Left ventricle myocardium superior (tissue), 1 donor: ENCODE measurements at regions not wholly inside any gene's neighbourhood (a gene's known extent, or its start where the extent isn't known, plus 50 kb on each side); places are given as distances from the start of the nearest gene placed in this dataset.

Experiments used
- ATAC-seq: fragments of 200-7000 bp; cut with Tn5 transposase; one replicate; pipeline ENCODE4 v1.9.1; 2020; ENCODE audit warnings: mild to moderate bottlenecking, moderate library complexity
- DNase-seq: peaks from one replicate; pipeline ENCODE4 v3.0.0-alpha.2; 2020
- intact Hi-C: fragments of 100-400 bp; cut with micrococcal nuclease; formaldehyde crosslinking; loops from one replicate; pipeline ENCODE4 v1.11.0; 2022
- donor health status: DM: no; HTN: yes; CAD: no; lungs with severe emphysema.

DNA sequence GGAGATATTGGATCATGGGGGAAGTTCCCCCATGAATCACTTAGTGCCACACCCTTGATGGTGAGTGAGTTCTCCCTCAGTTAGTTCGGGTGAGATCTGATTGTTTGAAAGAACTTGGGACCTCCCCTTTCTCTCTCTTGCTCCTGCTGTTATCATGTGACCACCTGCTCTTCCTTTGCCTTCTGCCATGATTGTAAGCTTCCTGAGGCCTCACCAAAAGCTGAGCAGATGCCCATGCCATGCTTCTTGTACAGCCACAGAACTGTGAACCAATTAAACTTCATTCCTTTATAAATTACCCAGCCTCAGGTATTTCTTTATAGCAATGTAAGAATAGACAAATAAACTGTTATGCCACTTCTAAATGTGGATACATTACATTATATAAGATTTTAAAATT, 686.7 kb upstream of the MARCKS start:
- ATAC-seq (no peak), DNase-seq (no peak)
- intact Hi-C loops: no loop called here

DNA sequence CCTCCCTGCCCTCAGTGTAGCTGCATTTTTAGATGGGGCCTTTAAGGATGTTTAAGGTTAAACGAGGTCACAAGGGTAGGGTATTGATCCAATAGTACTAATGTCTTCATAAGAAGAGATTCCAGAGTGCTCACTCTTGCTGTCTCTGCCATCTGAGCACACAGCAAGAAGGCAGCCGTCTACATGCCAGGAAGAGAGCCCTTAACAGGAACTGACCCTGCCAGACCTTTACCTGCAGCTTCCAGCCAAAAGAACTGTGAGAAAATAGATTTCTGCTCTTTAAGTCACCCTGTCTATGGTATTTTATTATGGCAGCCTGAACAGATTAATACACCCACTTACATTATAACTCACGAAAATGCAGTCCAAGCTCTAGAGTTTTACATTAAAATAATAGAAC, 685.3 kb upstream of the MARCKS start:
- no peak for DNase-seq
- ATAC-seq: peak; percentile 43
- intact Hi-C loops: no loop called here

DNA sequence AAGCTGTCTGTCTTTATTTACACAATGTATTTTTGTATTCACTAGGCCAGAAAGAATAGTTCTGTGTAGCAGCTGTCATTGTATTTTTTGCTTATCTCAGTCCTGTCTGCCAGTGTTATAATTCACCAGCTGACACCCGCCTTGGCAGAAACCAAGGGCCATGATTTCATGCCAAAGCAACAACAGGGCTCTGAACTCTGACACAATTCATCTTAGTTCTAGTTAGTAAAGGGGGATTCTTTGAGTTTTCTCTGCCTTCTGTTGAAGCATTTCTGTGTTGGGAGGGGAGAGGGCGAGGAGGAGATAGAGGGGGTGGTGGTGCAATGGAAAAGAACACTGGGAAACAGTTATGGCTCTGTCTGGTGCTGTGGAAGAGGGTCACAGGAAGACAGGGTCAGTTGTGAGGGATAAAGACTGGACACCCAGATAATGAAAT, 684.6 kb upstream of the MARCKS start:
- DNase-seq: peak; percentile 55
- ATAC-seq: peak; percentile 97
- intact Hi-C loops: no loop called here

DNA sequence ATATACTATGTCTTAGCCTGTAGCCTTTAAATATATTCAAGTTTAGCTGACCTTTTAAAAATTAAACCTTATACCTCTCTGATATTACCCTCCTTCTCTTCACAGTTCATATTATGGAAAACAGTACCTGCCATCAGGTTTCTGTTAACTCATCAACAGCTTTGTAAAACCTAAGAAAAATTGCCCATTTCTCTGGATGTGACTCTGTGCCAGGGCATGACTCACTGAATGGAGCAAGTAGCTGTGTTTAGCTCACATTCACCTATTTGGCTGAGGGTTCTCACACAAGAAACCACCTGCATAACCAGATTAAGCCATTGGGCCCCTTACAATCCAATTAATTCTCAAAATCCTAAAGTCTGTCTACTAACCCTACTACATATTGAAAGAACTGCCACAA, 678.8 kb upstream of the MARCKS start:
- intact Hi-C loops: no loop called here
- DNase-seq (no peak), ATAC-seq (no peak)

DNA sequence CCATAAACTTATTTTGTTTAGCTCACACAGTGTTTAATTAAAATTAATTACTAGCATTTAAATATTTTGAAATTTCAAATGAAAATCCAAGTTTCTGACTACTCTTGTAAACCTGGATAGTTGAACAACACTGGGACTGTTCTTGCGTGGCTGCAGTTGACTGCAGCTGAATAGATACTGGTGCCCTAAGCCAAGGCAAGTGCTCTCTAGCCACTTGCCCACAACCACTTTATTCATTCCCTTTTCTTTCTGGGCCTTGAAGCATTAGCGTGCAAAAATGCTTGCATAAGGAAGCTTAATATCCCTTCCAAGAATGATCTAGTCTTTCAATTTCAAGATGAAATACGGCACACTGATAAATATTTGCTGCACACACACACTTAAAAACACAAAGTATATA, 676.0 kb upstream of the MARCKS start:
- ATAC-seq: no peak
- no peak for DNase-seq
- intact Hi-C loops: no loop called here

DNA sequence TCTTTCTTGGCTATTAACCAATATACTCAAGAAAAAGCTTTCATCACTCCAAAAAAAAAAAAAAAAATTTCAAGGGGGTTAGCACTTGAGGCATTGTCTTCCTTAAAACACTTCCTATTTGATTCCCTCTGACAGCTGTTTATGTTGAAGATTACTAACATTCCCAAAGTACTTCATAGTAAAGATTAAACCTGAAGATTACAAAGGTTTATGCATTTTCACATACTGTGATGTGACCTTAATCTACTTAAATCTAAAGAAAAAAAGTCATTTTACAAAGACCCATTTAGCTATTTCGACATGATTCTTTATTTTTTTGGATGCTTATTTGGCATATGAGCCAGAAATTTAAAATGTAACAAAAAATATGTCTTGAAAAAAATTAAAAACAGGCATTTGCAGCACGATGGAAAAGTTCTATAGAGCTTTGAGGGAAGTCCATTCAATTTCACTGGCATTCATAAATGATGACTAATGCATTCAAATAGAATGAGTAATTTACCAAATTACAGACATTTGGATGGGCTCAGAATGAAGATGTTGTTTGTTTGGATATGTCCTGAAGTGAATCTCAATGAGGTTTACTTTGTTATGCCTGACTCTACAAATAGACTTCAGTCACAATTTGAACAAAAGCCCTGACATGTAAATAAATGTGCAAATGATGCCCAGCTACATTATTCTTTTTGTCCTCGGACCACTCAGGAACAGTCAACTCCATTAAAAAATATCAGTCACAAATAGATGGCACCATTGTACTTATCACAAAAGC, 674.6 kb upstream of the MARCKS start:
- intact Hi-C loops: no loop called here
- no peak for ATAC-seq
- no peak for DNase-seq

DNA sequence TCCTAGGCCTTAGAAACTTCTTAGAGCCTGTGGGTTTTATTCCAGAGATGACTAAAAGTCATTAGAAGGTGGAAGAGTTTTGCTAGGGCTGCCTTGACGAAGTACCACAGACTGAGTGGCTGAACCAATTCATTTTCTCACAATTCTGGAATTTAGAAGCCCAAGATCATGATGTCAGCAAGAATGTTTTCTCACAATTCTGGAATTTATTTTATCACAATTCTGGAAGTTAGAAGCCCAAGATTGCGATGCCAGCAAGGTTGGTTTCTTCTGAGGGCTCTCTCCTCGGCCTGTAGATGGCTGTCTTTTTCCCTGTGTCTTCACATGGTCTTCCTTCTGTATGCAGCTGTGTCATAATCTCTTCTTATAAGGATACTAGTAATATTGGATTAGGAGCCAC, 672.9 kb upstream of the MARCKS start:
- DNase-seq (no peak), ATAC-seq (peak; percentile 52)
- intact Hi-C loops: no loop called here

DNA sequence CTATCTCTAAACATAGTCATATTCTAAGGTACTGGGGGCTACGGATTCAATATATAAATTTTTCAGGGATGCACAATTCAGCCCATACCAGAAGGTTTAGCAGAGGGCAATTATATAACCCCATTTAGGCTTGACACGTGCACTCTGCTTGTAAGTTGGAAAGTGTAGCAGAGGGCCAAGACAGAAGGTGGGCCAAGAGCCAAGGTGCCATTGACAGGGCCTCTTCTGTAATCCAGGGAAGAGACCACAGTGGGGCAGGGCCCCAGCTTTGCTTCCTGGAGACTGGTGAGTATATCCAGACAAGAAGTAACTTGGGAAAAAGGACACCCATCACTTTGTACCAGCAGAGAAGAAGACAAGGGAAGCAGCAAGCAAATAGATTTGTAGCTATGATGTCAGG, 672.4 kb upstream of the MARCKS start:
- intact Hi-C loops: no loop called here
- ATAC-seq (peak; percentile 99), DNase-seq (peak; percentile 84)

DNA sequence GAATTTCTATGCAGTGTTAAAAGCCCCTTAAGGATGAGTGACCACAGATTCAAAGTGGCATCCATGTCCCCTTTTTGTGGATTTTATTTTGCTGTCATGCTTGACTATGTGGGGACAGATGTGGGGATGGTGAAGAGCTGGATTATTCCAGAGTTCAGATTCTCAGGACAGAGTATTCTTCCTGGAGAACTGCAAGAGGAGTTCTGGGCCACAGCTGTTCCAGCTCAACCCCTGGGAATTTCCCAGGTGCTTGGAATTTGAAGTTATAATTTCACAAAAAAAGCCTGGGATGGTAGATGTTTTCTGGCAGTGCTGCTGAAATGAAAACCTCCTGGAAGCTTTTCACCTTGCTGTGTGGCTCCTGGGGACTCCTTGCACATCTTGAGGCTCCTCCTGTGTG, 671.8 kb upstream of the MARCKS start:
- peak; percentile 39 for ATAC-seq
- intact Hi-C loops: no loop called here
- DNase-seq: no peak

DNA sequence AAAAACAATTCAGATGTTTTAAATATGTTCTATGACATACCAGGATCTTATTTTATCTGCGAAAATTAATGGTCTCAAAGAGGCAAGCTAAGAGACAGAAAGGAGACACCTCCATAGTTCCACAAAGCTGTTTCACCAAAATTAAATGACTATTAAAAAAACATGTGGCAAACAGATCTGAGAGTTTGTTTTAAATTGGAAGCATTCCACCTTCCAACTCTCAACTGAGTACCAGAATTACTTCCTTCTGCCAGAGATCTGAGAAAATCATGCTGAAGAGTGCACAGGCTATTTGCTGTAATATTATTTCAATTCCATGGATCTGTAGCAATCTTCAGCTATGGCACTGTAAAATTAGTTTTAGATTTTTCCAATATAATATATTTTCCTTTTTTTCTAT, 669.5 kb upstream of the MARCKS start:
- intact Hi-C loops: no loop called here
- DNase-seq (no peak), ATAC-seq (no peak)

DNA sequence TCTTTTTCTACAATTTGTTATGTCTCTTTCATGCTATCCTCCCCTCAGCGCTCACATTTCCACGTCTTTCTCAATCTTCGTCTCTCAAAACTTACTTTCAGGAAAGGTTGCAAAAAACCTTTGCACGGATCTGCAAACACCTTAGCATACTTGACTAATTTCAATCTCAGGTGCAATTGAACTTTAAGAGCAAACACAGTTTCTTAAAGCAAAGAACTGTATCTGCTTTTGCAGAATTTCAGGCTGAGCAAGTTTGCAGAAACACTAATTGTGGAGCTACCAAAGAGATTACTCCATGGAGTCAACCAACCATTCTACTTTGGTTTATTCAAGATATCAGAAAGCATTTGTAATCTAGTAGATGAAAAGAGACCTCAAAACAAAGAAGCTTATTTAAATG, 668.2 kb upstream of the MARCKS start:
- ATAC-seq: no peak
- intact Hi-C loops: no loop called here
- no peak for DNase-seq

DNA sequence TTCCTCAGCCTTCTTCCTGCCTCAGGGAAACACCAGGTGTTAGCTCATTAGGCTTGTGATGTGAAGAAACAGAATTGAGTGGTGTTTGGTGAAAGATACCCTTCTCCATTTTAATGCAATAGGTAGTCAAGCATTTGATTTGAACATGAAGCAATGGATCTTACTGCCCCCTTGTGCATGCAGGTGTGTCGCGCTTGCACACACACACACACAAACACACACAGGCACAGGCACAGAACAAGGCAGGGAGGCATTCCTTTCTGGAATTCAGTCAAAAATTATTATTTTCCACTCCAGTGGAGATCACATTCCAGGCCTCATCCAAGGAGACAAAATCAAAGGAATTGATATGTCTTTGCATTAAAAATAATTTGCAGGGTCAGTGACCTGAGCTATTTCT, 667.0 kb upstream of the MARCKS start:
- intact Hi-C loops: no loop called here
- ATAC-seq: no peak
- DNase-seq: no peak

DNA sequence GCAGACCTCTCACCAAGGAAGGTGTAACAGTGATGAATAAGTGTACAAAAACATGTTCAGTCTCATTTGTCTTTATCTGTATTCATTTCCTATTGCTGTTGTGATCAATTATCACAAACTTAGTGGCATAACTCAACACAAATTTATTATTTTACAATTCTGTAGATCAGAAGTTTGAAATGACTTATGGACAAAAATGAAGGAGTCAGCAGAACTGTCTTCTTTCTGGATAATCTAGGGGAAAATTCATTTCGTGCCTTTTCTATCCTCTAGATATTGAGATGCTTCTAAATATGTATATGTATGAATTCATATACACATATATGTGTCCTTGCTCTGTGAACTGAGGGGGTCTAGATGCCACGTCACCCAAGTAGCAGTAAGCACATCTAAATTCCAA, 663.1 kb upstream of the MARCKS start:
- no peak for ATAC-seq
- DNase-seq: no peak

DNA sequence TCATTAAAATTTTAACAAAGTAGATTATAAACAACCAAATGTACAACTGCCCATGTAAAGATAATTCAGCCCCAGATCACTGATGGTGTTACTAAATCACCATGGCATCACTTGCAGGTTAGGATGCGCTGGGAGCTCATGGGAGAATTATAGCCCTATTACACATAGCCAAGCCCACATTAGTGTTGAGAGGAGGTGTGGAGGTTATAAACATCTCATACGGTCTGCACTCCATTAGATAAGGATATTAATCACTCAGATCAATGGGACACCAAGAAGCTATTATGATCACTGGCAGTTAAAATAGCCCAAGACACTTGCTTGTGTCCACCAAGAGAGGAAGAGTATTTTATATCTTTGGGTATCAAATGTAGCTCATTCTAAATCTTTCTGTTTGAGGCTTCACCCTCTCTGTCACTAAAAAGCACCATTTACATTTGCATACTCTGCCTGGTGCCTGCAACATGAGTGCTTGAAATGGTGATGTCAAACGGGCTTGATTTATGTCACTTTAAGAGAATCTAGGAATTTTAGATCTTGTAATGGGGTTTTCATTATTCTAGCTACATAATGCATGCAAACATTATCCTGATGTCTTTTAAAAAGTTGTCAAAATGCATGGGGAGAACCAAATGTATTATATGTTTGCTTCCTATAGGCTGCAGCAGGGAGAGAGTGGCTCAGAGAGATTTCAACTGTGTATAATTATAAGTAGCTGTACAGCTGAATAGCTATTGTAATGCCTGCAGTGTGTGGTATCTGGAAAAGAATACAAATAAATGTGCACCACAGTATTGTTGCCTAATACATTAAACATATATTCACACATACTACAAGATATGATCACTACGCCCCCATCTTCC, 654.1 kb upstream of the MARCKS start:
- intact Hi-C loops: no loop called here
- ATAC-seq: no peak
- DNase-seq: no peak

More for the DNA sequence above, 663.1 kb upstream of the MARCKS start:
- intact Hi-C loops: no loop called here

DNA sequence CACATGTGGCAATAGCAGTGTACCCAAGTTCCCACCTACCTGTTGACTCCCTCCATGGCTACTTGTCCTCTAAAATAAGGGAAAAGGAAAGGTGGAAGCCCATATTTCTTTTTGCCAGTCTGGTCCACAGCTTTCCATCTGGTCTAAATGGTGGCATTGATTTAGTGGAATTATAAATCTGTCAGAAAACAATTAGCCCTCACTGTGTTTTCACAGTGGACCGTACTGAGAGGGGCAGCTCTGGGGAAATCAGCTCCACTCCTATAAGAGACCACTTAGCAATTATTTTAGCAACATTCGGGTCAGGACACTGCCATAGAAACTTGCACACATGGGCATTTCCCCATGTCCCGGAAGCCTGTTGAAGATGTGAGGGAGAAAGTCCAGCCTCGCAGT, 653.4 kb upstream of the MARCKS start:
- intact Hi-C loops: no loop called here
- ATAC-seq (no peak), DNase-seq (no peak)

DNA sequence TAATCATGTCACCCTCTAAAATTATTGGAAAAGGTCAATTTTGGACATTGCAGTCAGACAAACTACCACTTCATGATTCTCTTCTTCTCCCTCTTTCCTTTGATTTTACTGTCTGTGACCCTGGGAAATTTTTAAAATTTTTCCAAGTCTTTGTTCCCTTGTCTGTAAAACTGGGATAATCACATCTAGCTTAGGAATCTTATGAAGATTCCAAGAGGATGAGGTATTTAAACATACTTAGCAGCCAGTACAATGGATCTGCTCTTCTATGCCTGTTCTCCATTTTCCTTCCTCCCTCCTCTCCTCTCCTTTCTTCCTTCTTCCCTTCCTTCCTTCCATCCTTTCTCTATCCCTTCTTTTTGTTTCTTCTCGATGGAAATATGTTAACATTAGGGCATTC, 651.6 kb upstream of the MARCKS start:
- ATAC-seq (no peak), DNase-seq (no peak)
- intact Hi-C loops: no loop called here

DNA sequence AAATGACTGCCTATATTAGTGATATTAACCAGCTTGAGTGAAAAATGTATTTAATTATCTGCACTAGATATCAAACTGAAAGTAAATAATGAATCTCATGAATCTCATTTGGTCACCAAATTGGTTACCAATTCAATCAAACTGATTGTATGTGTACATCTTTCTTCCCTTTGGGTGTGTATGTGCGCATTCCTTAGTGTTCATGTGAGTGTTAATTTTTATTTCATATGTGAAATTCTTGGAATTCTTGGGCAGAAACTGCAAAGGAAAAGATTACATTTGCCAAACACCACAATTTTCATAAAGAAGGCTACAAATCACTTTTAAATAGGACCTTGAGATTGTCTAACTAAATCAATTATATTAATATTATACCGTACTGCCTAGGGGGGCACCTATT, 648.4 kb upstream of the MARCKS start:
- no peak for ATAC-seq
- intact Hi-C loops: no loop called here
- no peak for DNase-seq

DNA sequence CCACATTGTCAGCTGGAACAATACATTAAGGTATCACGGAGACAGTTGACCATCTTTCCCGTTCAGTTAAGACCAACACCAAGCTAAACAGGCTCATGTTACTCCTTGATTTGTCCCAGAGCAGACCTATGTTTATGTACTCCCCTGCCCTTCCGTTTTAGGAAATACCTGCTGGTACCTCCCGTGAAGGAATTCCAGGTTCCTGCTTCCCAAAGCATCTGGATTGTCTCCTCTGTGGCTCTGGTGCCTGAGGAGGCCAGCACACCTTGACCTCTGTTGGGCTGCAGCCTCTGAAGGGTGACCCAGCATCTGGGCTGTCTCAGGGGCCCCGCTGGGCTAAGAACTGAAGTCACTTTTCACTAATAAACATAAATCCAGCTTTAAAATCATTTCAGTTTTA, 647.8 kb upstream of the MARCKS start:
- ATAC-seq (no peak), DNase-seq (no peak)
- intact Hi-C loops: no loop called here

DNA sequence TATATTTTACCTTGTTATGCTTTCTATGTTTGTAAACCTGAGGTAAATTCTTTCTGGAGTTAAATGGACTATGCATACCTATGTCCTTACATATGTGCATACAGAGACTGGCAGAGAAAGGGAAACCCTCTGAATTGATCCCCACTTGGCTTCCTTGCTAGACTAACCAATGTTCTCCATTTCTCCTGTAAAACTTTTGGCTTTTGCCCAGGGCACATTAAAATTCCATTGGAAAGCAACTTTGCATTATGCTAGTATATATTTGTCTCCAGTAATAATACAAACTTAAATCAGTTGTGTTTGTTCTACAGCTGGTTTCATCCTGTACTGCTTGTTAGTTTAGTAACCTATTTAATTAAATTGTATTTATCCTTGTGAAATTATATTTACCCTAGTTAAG, 646.0 kb upstream of the MARCKS start:
- ATAC-seq (no peak), DNase-seq (no peak)
- intact Hi-C loops: no loop called here

DNA sequence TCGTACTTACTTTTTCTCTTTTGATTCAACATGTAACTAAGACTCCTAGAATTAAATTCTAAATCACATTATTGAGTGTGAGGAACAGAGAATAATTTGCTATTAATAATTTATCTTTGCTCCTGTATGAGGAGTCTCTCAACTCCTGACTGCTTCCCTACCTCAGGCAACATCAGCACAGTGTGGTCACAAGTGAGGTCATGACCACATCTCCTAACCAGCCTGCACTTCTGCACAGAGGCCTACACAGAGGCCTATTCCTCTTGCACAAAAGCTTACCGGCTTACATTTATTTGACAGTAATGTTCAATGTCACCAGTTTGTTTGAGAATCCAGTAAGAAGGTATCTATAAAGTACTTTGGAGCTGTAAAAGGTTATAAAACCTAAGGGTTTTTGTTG, 637.4 kb upstream of the MARCKS start:
- DNase-seq: no peak
- intact Hi-C loops: no loop called here
- ATAC-seq: no peak

DNA sequence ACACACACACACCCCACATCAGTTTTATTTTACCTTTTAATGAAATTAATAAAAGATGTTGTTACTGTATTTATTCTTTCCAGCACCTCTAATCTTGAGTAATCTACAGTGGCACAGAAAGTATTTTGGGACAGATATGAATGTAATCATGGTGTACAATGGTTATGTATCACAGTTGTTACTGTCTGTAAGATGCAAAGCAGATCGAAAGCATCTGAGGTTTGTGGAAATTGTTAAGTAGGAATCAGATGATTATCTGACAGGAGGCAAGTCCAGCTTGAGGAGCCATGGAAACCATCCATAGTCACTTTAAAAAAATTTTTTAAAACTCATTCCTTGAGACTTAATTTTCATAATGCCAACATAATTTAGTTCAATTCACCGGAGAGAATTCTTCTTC, 636.3 kb upstream of the MARCKS start:
- ATAC-seq (no peak), DNase-seq (no peak)
- intact Hi-C loops: no loop called here
